HG03060 (cell line): ENCODE measurements at regions not wholly inside any gene's neighbourhood (a gene's known extent, or its start where the extent isn't known, plus 50 kb on each side); places are given as distances from the start of the nearest gene placed in this dataset.

ENCODE experiments used
- ATAC-seq: cut with Tn5 transposase; IDR thresholded peaks from one replicate; pipeline ENCODE4 v1.9.1; 2021; ENCODE audit warnings: low read depth, moderate number of reproducible peaks; ENCODE audit not compliant: unreplicated experiment

GRCh38 chr4:56104188-56104587, 155.4 kb downstream of the CEP135 start:
- ATAC-seq, result no peak

- ATAC-seq, result no peak
Observed at GRCh38 chr4:56102601-56103000, 153.9 kb downstream of the CEP135 start.

- ATAC-seq, result no peak
Observed at GRCh38 chr4:56099378-56099786, 150.6 kb downstream of the CEP135 start.

- no peak for ATAC-seq
Observed at GRCh38 chr4:56093576-56093975, 144.8 kb downstream of the CEP135 start.

- ATAC-seq, result no peak
Observed at GRCh38 chr4:56092540-56092939, 143.8 kb downstream of the CEP135 start.

GRCh38 chr4:56086561-56086960, 137.8 kb downstream of the CEP135 start:
- no peak for ATAC-seq

- no peak for ATAC-seq
Observed at GRCh38 chr4:56086073-56086541, 137.4 kb downstream of the CEP135 start.

- ATAC-seq, result no peak
Observed at GRCh38 chr4:56085275-56085674, 136.5 kb downstream of the CEP135 start.

GRCh38 chr4:56084851-56085250, 136.1 kb downstream of the CEP135 start:
- no peak for ATAC-seq
